Pancreas (tissue), 10 donors: ENCODE measurements at regions not wholly inside any gene's neighbourhood (a gene's known extent, or its start where the extent isn't known, plus 50 kb on each side); places are given as distances from the start of the nearest gene placed in this dataset.
"Not testable (repeated sequence)": the region's sequence is repeated elsewhere in the genome, so short reads cannot be mapped to it uniquely, and the experiment has no call there.

Experiments
- ATAC-seq, 4 donors: fragments of 200-7000 bp; cut with Tn5 transposase; one replicate each; pipeline versions ENCODE4 v1.8.0 to v1.9.1; 2020; ENCODE audit warnings: mild to moderate bottlenecking in 4 of 4, moderate library complexity in 4 of 4
- DNase-seq, 6 donors: peaks; one replicate each; pipeline ENCODE4 v3.0.0-alpha.2; 2020
- FAIRE-seq: peaks from 2 replicates; lab custom pipeline; 2012; peaks lifted over from hg19 to GRCh38; lab: Jason Lieb, UNC
- H3K27ac ChIP-seq, 4 donors: fragments of 200-600 bp; sonication (generic); 1 replicate in 3 of 4; 2 replicates in 1 of 4; pipeline versions ENCODE4 v1.5.0 to v1.8.0; 2020
- H3K27me3 ChIP-seq, 4 donors: fragments of 200-600 bp; one replicate each; pipeline ENCODE4 v1.8.0; 2021
- H3K36me3 ChIP-seq, 3 donors: fragments of 200-600 bp; sonication (generic) in 1 of 3; one replicate each; pipeline versions ENCODE4 v1.5.0 to v1.8.0; 2020 to 2021
- H3K4me1 ChIP-seq, 3 donors: fragments of 200-600 bp; one replicate each; pipeline ENCODE4 v1.8.0; 2021
- H3K4me3 ChIP-seq, 4 donors: fragments of 200-600 bp; sonication (generic) in 2 of 4; one replicate each; pipeline versions ENCODE4 v1.5.0 to v1.8.0; 2020 to 2021
- H3K9me3 ChIP-seq, 4 donors: fragments of 200-600 bp; one replicate each; pipeline ENCODE4 v1.8.0; 2021
- WGBS, 2 donors: extraction: QIAGEN DNeasy Blood & Tissue Kit; methylation state at CpG; one replicate each; pipeline ENCODE4 v1.1.7; 2013; 5-methylcytosine and 5-hydroxymethylcytosine counted together
- intact Hi-C, 3 donors: fragments of 100-400 bp; cut with DNase I; formaldehyde crosslinking; loops; one replicate each; pipeline versions ENCODE4 v1.11.1 to v1.14.2; 2022
- TF ChIP-seq, protein P1 (sequence below), 4 donors: fragments of 200-600 bp; sonication (generic) in 3 of 4; IDR thresholded peaks; one replicate each; pipeline versions ENCODE4 v1.5.0 to v1.8.0; 2021; ENCODE audit warnings: antibody characterized with exemption in 4 of 4
- donor health status: healthy with polysubstance abuse.
- donor health status: DM: no; HTN: no; CAD: no; lungs with moderate emphysema.
- donor health status: DM: no; HTN: no; CAD: no.
- donor health status: control.
- donor health status: control.
- donor health status: Bipolar disorder and iron deficiency.
- donor health status: DM: yes; HTN: yes; CAD: no.
- donor health status: DM: no; HTN: no; CAD: no.
- donor health status: DM: no; HTN: no; CAD: no.
- donor health status: DM: yes; HTN: yes; CAD: no.

DNA sequence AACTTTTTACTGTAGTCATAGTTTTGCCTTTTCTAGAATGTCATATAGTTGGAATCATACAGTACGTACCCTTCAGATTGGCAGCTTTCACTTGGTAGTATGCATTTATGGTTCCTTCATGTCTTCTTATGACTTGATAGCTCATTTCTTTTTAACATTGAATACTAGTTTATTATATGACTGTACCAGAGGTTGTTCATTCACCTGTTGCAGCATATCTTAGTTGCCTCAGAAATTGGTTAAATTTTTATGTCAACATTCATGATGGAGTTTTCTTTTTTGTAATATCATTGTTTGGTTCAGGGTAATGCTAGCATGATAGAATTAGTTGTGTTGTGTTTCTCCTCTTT lies 94.8 kb upstream of the CDK13 start:
- no peak for DNase-seq
- 79 to 88% methylated on average over 1 of the region's 1 CpG for WGBS, 2 donors
- TF ChIP-seq, protein P1, sequence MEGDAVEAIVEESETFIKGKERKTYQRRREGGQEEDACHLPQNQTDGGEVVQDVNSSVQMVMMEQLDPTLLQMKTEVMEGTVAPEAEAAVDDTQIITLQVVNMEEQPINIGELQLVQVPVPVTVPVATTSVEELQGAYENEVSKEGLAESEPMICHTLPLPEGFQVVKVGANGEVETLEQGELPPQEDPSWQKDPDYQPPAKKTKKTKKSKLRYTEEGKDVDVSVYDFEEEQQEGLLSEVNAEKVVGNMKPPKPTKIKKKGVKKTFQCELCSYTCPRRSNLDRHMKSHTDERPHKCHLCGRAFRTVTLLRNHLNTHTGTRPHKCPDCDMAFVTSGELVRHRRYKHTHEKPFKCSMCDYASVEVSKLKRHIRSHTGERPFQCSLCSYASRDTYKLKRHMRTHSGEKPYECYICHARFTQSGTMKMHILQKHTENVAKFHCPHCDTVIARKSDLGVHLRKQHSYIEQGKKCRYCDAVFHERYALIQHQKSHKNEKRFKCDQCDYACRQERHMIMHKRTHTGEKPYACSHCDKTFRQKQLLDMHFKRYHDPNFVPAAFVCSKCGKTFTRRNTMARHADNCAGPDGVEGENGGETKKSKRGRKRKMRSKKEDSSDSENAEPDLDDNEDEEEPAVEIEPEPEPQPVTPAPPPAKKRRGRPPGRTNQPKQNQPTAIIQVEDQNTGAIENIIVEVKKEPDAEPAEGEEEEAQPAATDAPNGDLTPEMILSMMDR (IDR thresholded peaks at IDR 0.05): no peak
- H3K4me3 ChIP-seq: peak overlapping the region in 2 of 4 donors; percentile 11 to 35
- no peak for ATAC-seq
- no peaks in the 10 kb centered on the region for H3K36me3 ChIP-seq
- no peak overlapping the region for H3K27ac ChIP-seq
- no peaks in the 10 kb centered on the region for H3K9me3 ChIP-seq
- intact Hi-C loops: no loop called here
- FAIRE-seq: no peak
- H3K4me1 ChIP-seq: no peaks in the 10 kb centered on the region
- H3K27me3 ChIP-seq: no peaks in the 10 kb centered on the region

DNA sequence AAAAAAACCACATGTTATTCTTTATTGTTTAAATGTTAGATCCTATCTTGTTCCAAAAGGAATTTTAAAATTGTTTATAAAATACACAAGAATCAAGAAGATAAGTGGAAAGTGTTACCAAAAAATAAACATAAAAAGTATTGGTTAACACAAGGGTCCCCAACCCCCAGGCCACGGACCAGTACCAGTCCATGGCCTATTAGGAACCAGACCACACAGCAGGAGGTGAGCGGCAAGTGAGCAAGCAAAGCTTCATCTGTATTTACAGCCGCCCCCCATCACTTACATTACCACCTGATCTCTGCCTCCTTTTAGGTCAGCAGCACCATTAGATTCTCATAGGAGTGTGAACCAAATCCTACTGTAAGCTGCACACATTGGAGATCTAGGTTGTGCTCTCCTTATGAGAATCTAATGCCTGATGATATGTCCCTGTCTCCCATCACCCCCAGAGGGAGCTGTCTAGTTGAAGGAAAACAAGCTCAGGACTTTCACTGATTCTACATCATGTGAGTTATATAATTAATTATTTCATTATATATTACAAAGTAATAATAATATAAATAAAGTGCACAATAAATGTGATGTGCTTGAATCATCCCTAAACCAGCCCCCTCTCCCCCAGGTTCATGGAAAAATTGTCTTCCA lies 86.3 kb upstream of the CDK13 start:
- H3K4me3 ChIP-seq, H3K9me3 ChIP-seq, H3K27me3 ChIP-seq, intact Hi-C loops, FAIRE-seq, H3K4me1 ChIP-seq, H3K36me3 ChIP-seq, ATAC-seq, H3K27ac ChIP-seq, DNase-seq: not testable (repeated sequence)
- 86 to 88% methylated on average over 3 of the region's 3 CpGs for WGBS, 2 donors

DNA sequence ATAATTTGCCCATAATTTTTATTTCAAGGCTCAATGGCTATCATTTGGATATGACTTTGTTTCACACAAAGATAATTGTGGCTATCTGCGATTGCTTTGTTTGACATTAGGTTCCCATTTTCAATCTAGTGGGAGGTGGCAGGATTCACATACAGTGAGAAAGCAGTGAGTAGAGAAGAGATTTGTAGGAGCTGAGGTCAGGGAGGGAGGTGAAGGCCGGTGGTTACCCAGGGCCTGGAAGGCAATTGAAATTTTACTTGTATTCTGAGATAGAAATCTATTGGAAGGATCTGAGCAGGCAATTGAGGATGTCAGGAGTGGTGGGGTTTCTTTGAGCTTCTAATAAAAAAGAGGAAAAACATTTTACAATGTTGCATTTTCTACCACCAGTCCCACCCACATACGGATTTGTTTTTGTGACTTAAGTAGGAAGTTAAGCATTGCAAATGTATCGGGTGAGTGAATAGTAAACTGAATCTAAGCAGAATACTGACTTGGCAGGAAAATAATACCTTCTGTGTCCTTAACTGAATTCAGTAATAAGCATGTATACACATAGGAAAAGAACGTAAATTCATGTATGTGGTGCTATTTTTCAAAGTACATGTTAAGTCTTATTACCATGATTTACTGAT lies 80.1 kb upstream of the CDK13 start:
- H3K4me3 ChIP-seq, H3K36me3 ChIP-seq, intact Hi-C loops, H3K27ac ChIP-seq, H3K4me1 ChIP-seq, ATAC-seq, FAIRE-seq, DNase-seq, H3K27me3 ChIP-seq, H3K9me3 ChIP-seq: not testable (repeated sequence)
- 68 to 75% methylated on average over 5 of the region's 5 CpGs for WGBS, 2 donors

DNA sequence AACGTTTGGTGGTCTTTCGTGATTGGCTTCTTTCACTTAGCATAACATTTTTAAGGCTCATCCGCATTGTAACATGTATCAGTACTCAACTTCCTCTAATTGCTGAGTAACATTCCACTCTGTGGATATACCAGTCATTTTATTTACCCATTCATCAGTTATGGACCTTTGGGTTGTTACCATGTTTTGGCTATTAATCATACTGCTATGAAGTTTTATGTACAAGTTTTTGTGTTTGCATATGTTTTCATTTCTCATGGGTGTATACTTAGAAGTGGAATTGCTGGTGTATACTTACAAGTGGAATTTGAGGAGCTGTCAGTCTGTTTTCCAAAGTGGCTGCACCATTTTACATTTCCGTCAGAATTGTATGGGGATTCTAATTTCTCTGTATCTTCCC lies 78.4 kb upstream of the CDK13 start:
- FAIRE-seq, ATAC-seq, DNase-seq, H3K4me1 ChIP-seq, H3K36me3 ChIP-seq, H3K27me3 ChIP-seq, intact Hi-C loops, H3K9me3 ChIP-seq, H3K27ac ChIP-seq, H3K4me3 ChIP-seq: not testable (repeated sequence)
- WGBS, 2 donors: 79 to 83% methylated on average over 4 of the region's 4 CpGs

DNA sequence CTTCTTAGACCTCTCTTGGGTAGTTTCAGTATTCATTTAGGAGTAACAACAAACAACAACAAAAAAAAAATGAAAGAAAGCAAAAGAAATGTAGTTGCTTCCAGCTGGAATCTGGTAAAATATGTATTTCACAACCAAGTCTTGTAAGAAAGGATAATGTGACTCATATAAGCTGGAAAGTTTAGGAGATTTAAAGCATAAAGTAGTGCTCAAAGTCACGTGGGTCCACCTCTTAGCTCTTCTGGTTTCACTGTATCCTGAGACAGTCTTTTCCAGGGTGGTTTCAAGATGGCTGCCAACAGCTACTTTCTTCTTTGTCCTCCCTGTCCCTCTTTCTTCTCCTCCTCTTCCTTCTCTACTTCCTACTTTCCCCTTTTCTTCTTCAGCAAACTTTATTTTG lies 69.5 kb upstream of the CDK13 start:
- H3K4me3 ChIP-seq: no peak overlapping the region
- TF ChIP-seq, protein P1 (IDR thresholded peaks at IDR 0.05): no peak
- H3K36me3 ChIP-seq: no peaks in the 10 kb centered on the region
- H3K4me1 ChIP-seq: no peaks in the 10 kb centered on the region
- DNase-seq (no peak), FAIRE-seq (no peak), ATAC-seq (no peak)
- no peaks in the 10 kb centered on the region for H3K27me3 ChIP-seq
- no peaks in the 10 kb centered on the region for H3K9me3 ChIP-seq
- intact Hi-C loops: no loop called here
- H3K27ac ChIP-seq: no peak overlapping the region
- WGBS, 2 donors: 29 to 45% methylated on average over 1 of the region's 1 CpG

DNA sequence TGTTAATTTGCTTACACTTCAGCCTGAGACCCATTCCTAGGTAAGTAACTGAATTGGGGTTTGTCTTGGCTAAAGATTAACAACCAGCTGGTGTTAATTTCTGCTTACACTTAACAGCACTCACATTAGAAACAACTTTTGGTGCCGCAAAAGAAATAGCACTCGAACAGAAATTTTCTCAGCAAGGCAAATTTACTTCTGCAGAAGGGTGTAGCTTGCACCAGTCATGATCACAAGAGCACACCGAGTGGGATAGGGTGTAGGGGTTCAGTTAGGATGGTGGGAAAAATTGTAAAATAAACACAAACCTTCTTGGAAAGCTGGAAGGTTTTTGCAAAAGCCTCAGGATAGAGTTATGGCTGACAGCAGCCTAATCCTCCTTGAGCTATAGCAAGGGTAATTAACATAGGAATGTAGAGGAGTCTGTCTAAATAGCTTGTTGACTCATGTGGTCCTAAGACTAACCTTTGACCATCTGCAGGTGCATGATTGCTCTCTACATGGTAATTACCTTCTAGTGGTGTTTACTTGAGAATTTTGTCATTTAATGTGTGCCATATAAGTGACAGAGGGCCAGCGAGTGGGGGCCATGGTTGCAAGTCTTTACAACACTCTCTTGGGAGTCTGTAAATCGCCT lies 67.8 kb upstream of the CDK13 start:
- TF ChIP-seq, protein P1 (IDR thresholded peaks at IDR 0.05): no peak
- FAIRE-seq (no peak), DNase-seq (no peak), ATAC-seq (no peak)
- no peak overlapping the region for H3K4me3 ChIP-seq
- intact Hi-C loops: no loop called here
- no peaks in the 10 kb centered on the region for H3K9me3 ChIP-seq
- no peaks in the 10 kb centered on the region for H3K27me3 ChIP-seq
- H3K36me3 ChIP-seq: no peaks in the 10 kb centered on the region
- WGBS, 2 donors: 63 to 66% methylated on average over 5 of the region's 5 CpGs
- H3K4me1 ChIP-seq: no peaks in the 10 kb centered on the region
- H3K27ac ChIP-seq: no peak overlapping the region
